Osteocyte (in vitro differentiated cells): ENCODE measurements at regions not wholly inside any gene's neighbourhood (a gene's known extent, or its start where the extent isn't known, plus 50 kb on each side); places are given as distances from the start of the nearest gene placed in this dataset.

Source experiments
- DNase-seq: peaks from one replicate; pipeline ENCODE4 v3.0.0; 2021; ENCODE audit warnings: mixed read lengths; ENCODE audit not compliant: unreplicated experiment; ENCODE audit errors: extremely low spot score
- H3K27ac Mint-ChIP-seq: one replicate; pipeline ENCODE4 v1.8.0; 2021; ENCODE audit warnings: mild to moderate bottlenecking, mixed read lengths; ENCODE audit not compliant: unreplicated experiment
- H3K27me3 Mint-ChIP-seq: one replicate; pipeline ENCODE4 v1.8.0; 2021; ENCODE audit warnings: mixed read lengths; ENCODE audit not compliant: unreplicated experiment
- H3K36me3 Mint-ChIP-seq: one replicate; pipeline ENCODE4 v1.8.0; 2021; ENCODE audit warnings: mixed read lengths; ENCODE audit not compliant: unreplicated experiment
- H3K4me1 Mint-ChIP-seq: one replicate; pipeline ENCODE4 v1.8.0; 2021; ENCODE audit warnings: mixed read lengths; ENCODE audit not compliant: unreplicated experiment
- H3K4me3 Mint-ChIP-seq: one replicate; pipeline ENCODE4 v1.8.0; 2021; ENCODE audit warnings: mild to moderate bottlenecking, moderate library complexity, mixed read lengths; ENCODE audit not compliant: unreplicated experiment
- H3K9me3 Mint-ChIP-seq: one replicate; pipeline ENCODE4 v1.8.0; 2021; ENCODE audit warnings: mixed read lengths; ENCODE audit not compliant: unreplicated experiment
- TF ChIP-seq, protein P1 (sequence below): fragments of 200-600 bp; sonication (generic); IDR thresholded peaks from 2 replicates; pipeline ENCODE4 v1.5.0; 2021; ENCODE audit warnings: antibody characterized with exemption, mild to moderate bottlenecking, moderate library complexity

DNA sequence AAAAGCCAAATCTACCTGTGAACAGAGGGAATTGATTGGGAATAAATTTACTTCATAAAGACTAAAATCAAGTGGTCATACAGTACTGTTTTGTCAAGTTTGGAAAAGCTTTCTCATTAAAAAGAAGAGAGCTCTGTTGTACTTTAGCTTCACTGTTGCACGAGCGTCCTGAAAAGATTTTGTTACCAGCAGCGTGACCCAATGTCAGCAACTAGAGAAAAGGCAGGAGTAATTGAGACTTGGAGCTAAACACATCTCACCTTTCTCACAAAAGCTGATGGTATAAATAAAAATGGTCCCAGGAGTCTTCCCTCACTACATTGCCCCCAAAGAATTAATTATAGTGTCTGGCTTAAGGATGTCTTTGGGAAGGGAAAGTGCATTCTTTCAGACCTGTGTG is 613.7 kb downstream of the OLFM4 start:
- H3K4me3 Mint-ChIP-seq: no peak overlapping the region
- no peaks in the 10 kb centered on the region for H3K4me1 Mint-ChIP-seq
- TF ChIP-seq, protein P1, sequence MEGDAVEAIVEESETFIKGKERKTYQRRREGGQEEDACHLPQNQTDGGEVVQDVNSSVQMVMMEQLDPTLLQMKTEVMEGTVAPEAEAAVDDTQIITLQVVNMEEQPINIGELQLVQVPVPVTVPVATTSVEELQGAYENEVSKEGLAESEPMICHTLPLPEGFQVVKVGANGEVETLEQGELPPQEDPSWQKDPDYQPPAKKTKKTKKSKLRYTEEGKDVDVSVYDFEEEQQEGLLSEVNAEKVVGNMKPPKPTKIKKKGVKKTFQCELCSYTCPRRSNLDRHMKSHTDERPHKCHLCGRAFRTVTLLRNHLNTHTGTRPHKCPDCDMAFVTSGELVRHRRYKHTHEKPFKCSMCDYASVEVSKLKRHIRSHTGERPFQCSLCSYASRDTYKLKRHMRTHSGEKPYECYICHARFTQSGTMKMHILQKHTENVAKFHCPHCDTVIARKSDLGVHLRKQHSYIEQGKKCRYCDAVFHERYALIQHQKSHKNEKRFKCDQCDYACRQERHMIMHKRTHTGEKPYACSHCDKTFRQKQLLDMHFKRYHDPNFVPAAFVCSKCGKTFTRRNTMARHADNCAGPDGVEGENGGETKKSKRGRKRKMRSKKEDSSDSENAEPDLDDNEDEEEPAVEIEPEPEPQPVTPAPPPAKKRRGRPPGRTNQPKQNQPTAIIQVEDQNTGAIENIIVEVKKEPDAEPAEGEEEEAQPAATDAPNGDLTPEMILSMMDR: no peak
- H3K27ac Mint-ChIP-seq: no peak overlapping the region
- no peaks in the 10 kb centered on the region for H3K36me3 Mint-ChIP-seq
- no peaks in the 10 kb centered on the region for H3K27me3 Mint-ChIP-seq
- no peak for DNase-seq
- peaks cover 16% of the 10 kb centered on the region for H3K9me3 Mint-ChIP-seq

DNA sequence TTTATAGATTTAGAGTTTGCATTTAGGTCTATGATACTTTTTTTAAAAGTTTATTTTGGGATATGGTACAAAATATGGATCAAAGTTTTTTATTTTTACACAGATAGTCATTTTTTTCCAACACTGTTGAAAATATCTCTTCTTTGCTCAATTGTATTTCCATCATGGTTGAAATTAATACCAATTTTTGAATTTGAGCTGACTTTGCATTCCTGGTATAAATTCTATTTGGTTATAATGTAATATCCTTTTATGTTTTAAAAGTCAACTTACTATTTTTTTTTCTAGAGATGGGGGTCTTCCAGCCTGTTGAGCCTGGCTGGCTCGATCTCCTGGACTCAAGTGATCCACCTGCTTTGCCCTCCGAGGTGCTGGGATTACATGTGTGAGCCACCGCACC is 620.1 kb downstream of the OLFM4 start:
- Mint-ChIP-seq H3K4me1 (no peaks in the 10 kb centered on the region), H3K27ac (no peak overlapping the region), H3K36me3 (no peaks in the 10 kb centered on the region), H3K9me3 (peaks cover 8% of the 10 kb centered on the region), H3K4me3 (no peak overlapping the region), H3K27me3 (no peaks in the 10 kb centered on the region)
- DNase-seq: no peak
- TF ChIP-seq, protein P1: no peak

DNA sequence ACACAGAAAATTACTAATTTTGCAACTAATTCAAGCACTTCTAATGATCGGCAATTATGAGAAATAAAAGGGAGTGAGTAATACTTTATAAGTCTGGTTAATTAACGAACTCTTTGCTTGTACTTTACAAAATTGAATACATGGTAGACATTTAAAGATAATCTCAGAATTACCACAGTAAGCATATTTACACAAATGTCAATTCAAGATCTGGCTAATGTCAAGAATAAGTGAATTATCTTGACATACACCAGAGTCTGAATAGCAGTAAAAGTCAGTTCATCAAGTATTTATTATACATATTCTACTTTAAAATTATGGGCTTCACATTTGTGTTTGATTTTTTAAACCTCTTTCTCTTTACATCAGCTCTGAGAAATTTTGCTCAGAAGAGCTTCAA is 643.4 kb downstream of the OLFM4 start:
- H3K27me3 Mint-ChIP-seq: no peaks in the 10 kb centered on the region
- H3K9me3 Mint-ChIP-seq: peaks cover 10% of the 10 kb centered on the region
- TF ChIP-seq, protein P1: no peak
- H3K36me3 Mint-ChIP-seq: no peaks in the 10 kb centered on the region
- DNase-seq: no peak
- H3K4me3 Mint-ChIP-seq: no peak overlapping the region
- H3K27ac Mint-ChIP-seq: no peak overlapping the region
- H3K4me1 Mint-ChIP-seq: no peaks in the 10 kb centered on the region

DNA sequence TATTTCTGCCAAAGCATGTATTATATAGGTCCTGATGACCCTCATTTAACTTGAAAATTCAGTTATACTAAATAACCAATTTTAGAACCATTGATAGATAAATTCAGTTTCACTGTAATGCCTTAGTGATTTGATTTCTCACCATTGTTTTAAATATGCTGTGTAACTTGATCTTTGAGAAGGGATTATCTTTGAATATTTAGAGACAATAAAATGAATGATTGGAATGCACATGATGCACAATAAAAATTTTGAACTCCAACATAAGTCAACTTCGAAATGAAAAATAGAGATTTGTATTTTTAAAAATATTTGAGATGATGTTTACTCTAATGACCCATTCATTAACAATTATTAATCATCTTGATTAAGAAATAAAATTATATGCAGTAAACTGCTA is 654.5 kb downstream of the OLFM4 start:
- Mint-ChIP-seq H3K27me3 (no peaks in the 10 kb centered on the region), H3K36me3 (no peaks in the 10 kb centered on the region), H3K27ac (no peak overlapping the region), H3K4me3 (no peak overlapping the region), H3K9me3 (peaks cover 16% of the 10 kb centered on the region), H3K4me1 (no peaks in the 10 kb centered on the region)
- TF ChIP-seq, protein P1: no peak
- DNase-seq: no peak

DNA sequence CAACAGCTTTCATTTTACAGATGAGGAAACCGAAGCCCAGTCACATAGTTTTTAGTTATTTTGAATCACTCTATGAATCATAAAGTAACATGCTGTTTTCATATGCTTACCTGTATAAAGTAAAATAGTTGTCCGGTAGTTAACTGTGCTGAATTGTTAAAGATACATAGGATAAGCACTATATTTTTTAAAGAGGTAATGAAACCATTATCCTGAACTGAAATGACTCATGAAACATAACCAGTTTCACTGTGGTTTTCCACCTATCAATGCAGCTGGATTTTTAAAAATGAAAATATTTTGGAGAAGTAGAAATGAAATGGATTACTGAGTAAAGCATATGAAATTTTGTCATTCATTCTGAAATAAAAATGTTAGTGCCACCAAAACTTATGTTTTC is 655.0 kb downstream of the OLFM4 start:
- H3K4me3 Mint-ChIP-seq: no peak overlapping the region
- H3K9me3 Mint-ChIP-seq: peaks cover 15% of the 10 kb centered on the region
- TF ChIP-seq, protein P1: no peak
- DNase-seq: no peak
- no peaks in the 10 kb centered on the region for H3K4me1 Mint-ChIP-seq
- H3K27me3 Mint-ChIP-seq: no peaks in the 10 kb centered on the region
- H3K36me3 Mint-ChIP-seq: no peaks in the 10 kb centered on the region
- no peak overlapping the region for H3K27ac Mint-ChIP-seq
